ENCODE measurements at regions not wholly inside any gene's neighbourhood (a gene's known extent, or its start where the extent isn't known, plus 50 kb on each side); places are given as distances from the start of the nearest gene placed in this dataset.

DNA sequence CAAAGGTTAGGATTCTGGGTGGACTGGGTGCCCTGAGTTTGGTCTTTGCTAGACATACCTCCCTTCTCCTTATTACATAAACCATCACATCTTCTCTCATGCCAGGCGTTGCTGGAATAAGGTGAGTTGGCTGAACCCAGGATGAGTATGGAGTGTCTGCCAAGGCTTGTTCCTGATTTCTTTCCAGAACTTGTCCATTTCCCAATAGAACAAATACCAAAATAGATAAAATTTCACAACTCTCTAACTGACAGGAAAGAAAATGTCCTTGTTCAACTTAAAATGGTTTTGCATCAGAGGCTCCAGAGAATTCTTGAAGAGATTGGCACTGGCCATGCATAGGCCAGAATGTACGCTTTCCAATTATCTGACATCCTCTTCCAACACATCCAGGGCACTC, 291.9 kb downstream of the IGSF11 start:
- DNase-seq, result no peak
- Histone ChIP-seq H3K27ac (ENCODE audit: low read depth, low read length) (no peak overlapping the region), H3K4me3 (ENCODE audit: low read length) (no peak overlapping the region), H3K4me1 (ENCODE audit: control insufficient read depth, insufficient read depth, low read length) (no peaks in the 10 kb centered on the region), H3K9ac (ENCODE audit: extremely low read depth, low read length, poor library complexity, severe bottlenecking) (no peak overlapping the region), H3K27me3 (ENCODE audit: control insufficient read depth, insufficient read depth, low read length, poor library complexity, severe bottlenecking) (no peaks in the 10 kb centered on the region), H3K9me3 (ENCODE audit: control insufficient read depth, low read length) (peaks cover 48% of the 10 kb centered on the region), H3K36me3 (ENCODE audit: control insufficient read depth, insufficient read depth, low read length) (peaks cover 82% of the 10 kb centered on the region)
- Mint-ChIP-seq H3K4me3 (no peak overlapping the region), H3K9me3 (peaks cover 19% of the 10 kb centered on the region), H3K27me3 (ENCODE audit: insufficient read depth) (no peaks in the 10 kb centered on the region), H3K4me1 (peaks cover 10% of the 10 kb centered on the region), H3K36me3 (ENCODE audit: low read depth) (peaks cover 2% of the 10 kb centered on the region), H3K27ac (no peak overlapping the region)
- TF ChIP-seq, protein P1, sequence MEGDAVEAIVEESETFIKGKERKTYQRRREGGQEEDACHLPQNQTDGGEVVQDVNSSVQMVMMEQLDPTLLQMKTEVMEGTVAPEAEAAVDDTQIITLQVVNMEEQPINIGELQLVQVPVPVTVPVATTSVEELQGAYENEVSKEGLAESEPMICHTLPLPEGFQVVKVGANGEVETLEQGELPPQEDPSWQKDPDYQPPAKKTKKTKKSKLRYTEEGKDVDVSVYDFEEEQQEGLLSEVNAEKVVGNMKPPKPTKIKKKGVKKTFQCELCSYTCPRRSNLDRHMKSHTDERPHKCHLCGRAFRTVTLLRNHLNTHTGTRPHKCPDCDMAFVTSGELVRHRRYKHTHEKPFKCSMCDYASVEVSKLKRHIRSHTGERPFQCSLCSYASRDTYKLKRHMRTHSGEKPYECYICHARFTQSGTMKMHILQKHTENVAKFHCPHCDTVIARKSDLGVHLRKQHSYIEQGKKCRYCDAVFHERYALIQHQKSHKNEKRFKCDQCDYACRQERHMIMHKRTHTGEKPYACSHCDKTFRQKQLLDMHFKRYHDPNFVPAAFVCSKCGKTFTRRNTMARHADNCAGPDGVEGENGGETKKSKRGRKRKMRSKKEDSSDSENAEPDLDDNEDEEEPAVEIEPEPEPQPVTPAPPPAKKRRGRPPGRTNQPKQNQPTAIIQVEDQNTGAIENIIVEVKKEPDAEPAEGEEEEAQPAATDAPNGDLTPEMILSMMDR (conservative IDR thresholded peaks at IDR 0.05), result no peak
- WGBS, 2 experiments (ENCODE audit: insufficient coverage in 1 of 2, insufficient read length in 1 of 2), result 92 to 100% methylated on average over 1 to 2 of the region's 2 CpGs

DNA sequence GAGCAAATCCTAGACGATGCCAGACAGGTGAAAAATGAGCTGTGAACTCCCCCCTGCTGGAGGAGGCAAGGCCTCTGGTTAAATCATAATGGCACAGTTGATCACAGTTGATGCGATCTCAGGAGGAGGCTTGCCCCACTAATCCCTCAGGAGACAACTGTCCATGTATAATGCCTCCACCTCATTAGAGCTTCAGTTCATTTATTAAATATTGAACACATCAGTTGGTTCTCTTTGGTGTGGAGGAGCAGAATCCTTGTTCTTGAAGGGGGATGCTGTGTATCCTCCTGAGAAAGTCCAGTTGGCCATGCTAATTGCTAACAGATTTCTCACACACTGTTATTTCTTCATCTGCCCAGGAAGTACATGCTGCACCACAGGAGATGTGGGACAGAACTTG, 290.5 kb downstream of the IGSF11 start:
- peaks cover 48% of the 10 kb centered on the region for H3K9me3 ChIP-seq (ENCODE audit: control insufficient read depth, low read length)
- H3K9me3 Mint-ChIP-seq, result peaks cover 19% of the 10 kb centered on the region
- TF ChIP-seq, protein P1 (conservative IDR thresholded peaks at IDR 0.05), result no peak
- H3K27ac Mint-ChIP-seq, result no peak overlapping the region
- no peak overlapping the region for H3K4me3 ChIP-seq (ENCODE audit: low read length)
- H3K4me3 Mint-ChIP-seq, result no peak overlapping the region
- H3K36me3 Mint-ChIP-seq (ENCODE audit: low read depth), result peaks cover 2% of the 10 kb centered on the region
- no peak for DNase-seq
- H3K4me1 ChIP-seq (ENCODE audit: control insufficient read depth, insufficient read depth, low read length), result no peaks in the 10 kb centered on the region
- H3K27me3 Mint-ChIP-seq (ENCODE audit: insufficient read depth), result no peaks in the 10 kb centered on the region
- H3K27ac ChIP-seq (ENCODE audit: low read depth, low read length), result no peak overlapping the region
- H3K9ac ChIP-seq (ENCODE audit: extremely low read depth, low read length, poor library complexity, severe bottlenecking), result no peak overlapping the region
- WGBS, 2 experiments (ENCODE audit: insufficient coverage in 1 of 2, insufficient read length in 1 of 2), result 64 to 86% methylated on average over 1 to 2 of the region's 2 CpGs
- no peaks in the 10 kb centered on the region for H3K27me3 ChIP-seq (ENCODE audit: control insufficient read depth, insufficient read depth, low read length, poor library complexity, severe bottlenecking)
- peaks cover 81% of the 10 kb centered on the region for H3K36me3 ChIP-seq (ENCODE audit: control insufficient read depth, insufficient read depth, low read length)
- H3K4me1 Mint-ChIP-seq, result peaks cover 10% of the 10 kb centered on the region

DNA sequence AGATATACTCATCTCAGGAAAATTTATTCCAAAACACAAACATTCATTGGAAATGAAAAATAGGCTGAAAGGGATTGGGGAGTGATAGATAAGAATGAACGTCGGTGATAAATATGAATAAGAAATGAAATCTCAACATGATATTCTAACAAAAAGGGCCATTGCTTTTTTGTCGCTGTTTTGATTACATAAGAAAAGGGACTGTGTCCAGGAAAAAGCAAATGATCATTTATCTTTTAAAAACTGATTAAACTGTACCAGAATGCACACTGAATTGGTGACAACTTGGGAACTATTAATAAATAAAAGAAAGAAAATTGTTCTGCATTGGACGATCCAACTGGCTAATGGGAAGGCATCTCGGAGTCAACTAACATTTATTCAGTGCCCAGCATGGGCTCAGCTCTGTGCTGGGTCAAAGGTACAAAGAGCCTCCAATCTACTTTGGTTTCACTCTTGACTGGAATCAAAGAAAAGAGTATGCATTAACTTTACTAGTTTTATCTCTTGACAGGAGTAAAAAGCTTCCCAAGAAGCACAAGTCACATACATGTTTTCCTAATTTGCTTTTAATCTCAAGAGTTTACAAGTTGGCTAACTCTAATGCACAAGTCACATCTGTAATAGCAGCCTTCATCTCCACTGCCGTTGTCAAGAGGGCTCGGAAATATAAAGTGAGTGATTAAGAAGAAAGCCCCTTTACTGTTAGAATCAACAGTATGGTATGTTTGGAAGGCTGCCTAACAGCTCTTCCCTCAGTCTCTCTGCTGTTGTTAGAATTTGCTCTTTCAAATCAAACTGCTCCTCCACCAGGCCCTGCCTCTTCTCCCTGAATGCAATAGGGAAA, 280.0 kb downstream of the IGSF11 start:
- peaks cover 42% of the 10 kb centered on the region for H3K36me3 ChIP-seq (ENCODE audit: control insufficient read depth, insufficient read depth, low read length)
- no peak overlapping the region for H3K4me3 ChIP-seq (ENCODE audit: low read length)
- H3K4me1 ChIP-seq (ENCODE audit: control insufficient read depth, insufficient read depth, low read length), result peaks cover 2% of the 10 kb centered on the region
- Mint-ChIP-seq H3K4me3 (no peak overlapping the region), H3K9me3 (no peaks in the 10 kb centered on the region), H3K27me3 (ENCODE audit: insufficient read depth) (no peaks in the 10 kb centered on the region), H3K36me3 (ENCODE audit: low read depth) (no peaks in the 10 kb centered on the region), H3K27ac (no peak overlapping the region), H3K4me1 (peaks cover 7% of the 10 kb centered on the region)
- no peak overlapping the region for H3K9ac ChIP-seq (ENCODE audit: extremely low read depth, low read length, poor library complexity, severe bottlenecking)
- TF ChIP-seq, protein P1 (conservative IDR thresholded peaks at IDR 0.05), result no peak
- no peak overlapping the region for H3K27ac ChIP-seq (ENCODE audit: low read depth, low read length)
- 91 to 96% methylated on average over 3 to 7 of the region's 7 CpGs for WGBS, 2 experiments (ENCODE audit: insufficient coverage in 1 of 2, insufficient read length in 1 of 2)
- no peaks in the 10 kb centered on the region for H3K9me3 ChIP-seq (ENCODE audit: control insufficient read depth, low read length)
- H3K27me3 ChIP-seq (ENCODE audit: control insufficient read depth, insufficient read depth, low read length, poor library complexity, severe bottlenecking), result no peaks in the 10 kb centered on the region
- DNase-seq, result no peak

All from endodermal cell (in vitro differentiated cells).